HCT116 (cell line): ENCODE measurements at regions not wholly inside any gene's neighbourhood (a gene's known extent, or its start where the extent isn't known, plus 50 kb on each side); places are given as distances from the start of the nearest gene placed in this dataset.

Experiments
- ATAC-seq: fragments of 200-7000 bp; cut with Tn5 transposase; 2 replicates; pipeline ENCODE4 v1.9.1; 2020; ENCODE audit warnings: mild to moderate bottlenecking, moderate library complexity
- BruUV-seq: library from RNA; stranded (reverse); fragments of 400-500 nt; replicated peaks from 2 replicates; lab custom pipeline; 2021; lab: Mats Ljungman, UMichigan
- CTCF ChIA-PET: fragments of 300-600 bp; sonication (Branson Sonifier 250); formaldehyde crosslinking; loops from one replicate; lab custom pipeline; 2021; ENCODE audit warnings: antibody characterized with exemption; lab: Charles Lee
- POLR2A ChIA-PET: fragments of 300-600, 350-600 bp; sonication (Branson Sonifier 250); formaldehyde crosslinking; loops from one replicate; lab custom pipeline; 2021; ENCODE audit warnings: antibody characterized with exemption; lab: Charles Lee
- RAD21 ChIA-PET, 2 experiments: fragments of 300-600 bp; sonication (Branson Sonifier 250); formaldehyde crosslinking; loops; one replicate each; lab custom pipeline; 2023; ENCODE audit warnings: low total read pairs in 2 of 2; ENCODE audit not compliant: uncharacterized antibody in 2 of 2, unreplicated experiment in 2 of 2, low non-redundant PET in 1 of 2; lab: Charles Lee
- DNase-seq: peaks from one replicate; pipeline ENCODE4 v3.0.0-alpha.2; 2010; ENCODE audit warnings: low read depth, low spot score
- H2AFZ ChIP-seq: fragments of 200-600 bp; shearing (Covaris generic), sonication (generic); 2 replicates; pipeline ENCODE4 v1.6.1; 2017; ENCODE audit warnings: low read depth, mixed run types, mixed read lengths, antibody characterized with exemption, low read length; ENCODE audit not compliant: poor library complexity, severe bottlenecking
- H3K27ac ChIP-seq: 2 replicates; pipeline ENCODE4 v1.5.1; 2012; ENCODE audit warnings: low read depth, low read length
- H3K27me3 ChIP-seq: fragments of 200-600 bp; sonication (generic); 2 replicates; pipeline ENCODE4 v1.6.1; 2016; ENCODE audit warnings: mixed run types, low read length, mixed read lengths; ENCODE audit not compliant: insufficient read depth
- H3K36me3 ChIP-seq, 2 experiments: fragments of 200-500 bp in 1 of 2; fragments of 200-600 bp in 1 of 2; sonication (Bioruptor generic) in 1 of 2; sonication (generic) in 1 of 2; 2 replicates each; pipeline versions ENCODE4 v1.5.1 to v1.6.1; 2014 to 2016; ENCODE audit warnings: low read length in 2 of 2, inconsistent platforms in 1 of 2, mixed read lengths in 1 of 2, mixed run types in 1 of 2; ENCODE audit not compliant: insufficient read depth in 2 of 2, control insufficient read depth in 1 of 2
- H3K4me1 ChIP-seq, 2 experiments: fragments of 200-600 bp in 1 of 2; sonication (generic) in 1 of 2; 2 replicates each; pipeline versions ENCODE4 v1.5.1 to v1.6.1; 2012 to 2017; ENCODE audit warnings: low read length in 2 of 2, inconsistent platforms in 1 of 2, mild to moderate bottlenecking in 1 of 2, mixed read lengths in 1 of 2, mixed run types in 1 of 2, moderate library complexity in 1 of 2; ENCODE audit not compliant: insufficient read depth in 2 of 2, control insufficient read depth in 1 of 2
- H3K4me2 ChIP-seq: fragments of 200-600 bp; sonication (generic); 2 replicates; pipeline ENCODE4 v1.6.1; 2017; ENCODE audit warnings: mixed run types, low read length, mixed read lengths
- H3K4me3 ChIP-seq, 2 experiments: fragments of 200-600 bp in 1 of 2; sonication (generic) in 1 of 2; replicated peaks in 1 of 2; 2 replicates each; pipeline ENCODE4 v1.5.1; 2011 to 2016; ENCODE audit warnings: low read length in 2 of 2, control low read depth in 1 of 2, low read depth in 1 of 2, mild to moderate bottlenecking in 1 of 2, mixed read lengths in 1 of 2, mixed run types in 1 of 2
- H3K79me2 ChIP-seq: fragments of 200-600 bp; sonication (generic); 2 replicates; pipeline ENCODE4 v1.6.1; 2017; ENCODE audit warnings: mild to moderate bottlenecking, mixed run types, low read length, moderate library complexity, mixed read lengths; ENCODE audit not compliant: insufficient read depth
- H3K9ac ChIP-seq: fragments of 200-600 bp; sonication (generic); 2 replicates; pipeline ENCODE4 v1.6.1; 2016; ENCODE audit warnings: low read length, mixed read lengths
- H3K9me2 ChIP-seq: fragments of 200-600 bp; sonication (generic), shearing (Covaris generic); 2 replicates; pipeline ENCODE4 v1.6.1; 2017; ENCODE audit warnings: mixed run types, mild to moderate bottlenecking, moderate library complexity; ENCODE audit not compliant: insufficient read depth
- H3K9me3 ChIP-seq, 2 experiments: fragments of 200-500 bp in 1 of 2; fragments of 200-600 bp in 1 of 2; sonication (Bioruptor generic) in 1 of 2; sonication (generic) in 1 of 2; 2 replicates each; pipeline ENCODE4 v1.6.1; 2014 to 2017; ENCODE audit warnings: low read length in 2 of 2, mixed read lengths in 2 of 2, inconsistent platforms in 1 of 2, low read depth in 1 of 2, mild to moderate bottlenecking in 1 of 2, mixed run types in 1 of 2, moderate library complexity in 1 of 2; ENCODE audit not compliant: control insufficient read depth in 1 of 2, insufficient read depth in 1 of 2
- H4K20me1 ChIP-seq: fragments of 200-600 bp; sonication (generic), shearing (Covaris generic); 2 replicates; pipeline ENCODE4 v1.6.1; 2017; ENCODE audit warnings: mixed run types, mild to moderate bottlenecking, moderate library complexity; ENCODE audit not compliant: insufficient read depth
- CBX3 ChIP-seq: IDR thresholded peaks from 2 replicates; pipeline ENCODE4 v1.6.1; 2012; ENCODE audit warnings: low read depth
- CEBPB ChIP-seq: IDR thresholded peaks from 2 replicates; pipeline ENCODE4 v1.6.1; 2012; ENCODE audit warnings: low read depth
- EGR1 ChIP-seq: IDR thresholded peaks from 2 replicates; pipeline ENCODE4 v1.6.1; 2012; ENCODE audit warnings: low read depth
- ELF1 ChIP-seq: IDR thresholded peaks from 2 replicates; pipeline ENCODE4 v1.6.1; 2012; ENCODE audit warnings: low read depth, borderline replicate concordance
- POLR2A ChIP-seq: IDR thresholded peaks from 2 replicates; pipeline ENCODE4 v1.7.0; 2011; ENCODE audit warnings: borderline replicate concordance; ENCODE audit not compliant: insufficient read depth, insufficient read length; ENCODE audit errors: extremely low read depth
- POLR2AphosphoS5 ChIP-seq: IDR thresholded peaks from 2 replicates; pipeline ENCODE4 v1.6.1; 2011; ENCODE audit warnings: mild to moderate bottlenecking, low read depth, low read length, moderate library complexity
- RAD21 ChIP-seq: IDR thresholded peaks from 2 replicates; pipeline ENCODE4 v1.6.1; 2012; ENCODE audit warnings: low read depth, mild to moderate bottlenecking
- SIN3A ChIP-seq: IDR thresholded peaks from 2 replicates; pipeline ENCODE4 v1.6.1; 2012; ENCODE audit warnings: low read depth
- SRF ChIP-seq: IDR thresholded peaks from 2 replicates; pipeline ENCODE4 v1.6.1; 2012; ENCODE audit warnings: low read depth
- TCF7L2 ChIP-seq: IDR thresholded peaks from 2 replicates; pipeline ENCODE4 v1.7.0; 2011; ENCODE audit warnings: borderline replicate concordance, inconsistent platforms; ENCODE audit not compliant: insufficient read depth, insufficient read length; ENCODE audit errors: extremely low read depth
- YY1 ChIP-seq: IDR thresholded peaks from 2 replicates; pipeline ENCODE4 v1.6.1; 2011; ENCODE audit warnings: low read length, low read depth, moderate library complexity, mild to moderate bottlenecking; ENCODE audit not compliant: insufficient replicate concordance; ENCODE audit errors: extremely low read depth
- ZNF274 ChIP-seq: fragments of 200-500 bp; sonication (Bioruptor generic); IDR thresholded peaks from 2 replicates; pipeline ENCODE4 v1.6.1; 2014; ENCODE audit warnings: mild to moderate bottlenecking, low read depth, low read length, inconsistent platforms
- intact Hi-C: fragments of 100-400 bp; cut with micrococcal nuclease; formaldehyde crosslinking; loops from 2 replicates; pipeline ENCODE4 v1.10.0; 2022
- TF ChIP-seq, protein P1 (sequence below): IDR thresholded peaks from 2 replicates; pipeline ENCODE4 v1.6.1; 2012
- TF ChIP-seq, protein P2 (sequence below): IDR thresholded peaks from 2 replicates; pipeline ENCODE4 v1.6.1; 2012
- TF ChIP-seq, protein P3 (sequence below), 3 experiments: fragments of 200-600 bp in 1 of 3; sonication (generic) in 1 of 3; IDR thresholded peaks in 2 of 3; conservative IDR thresholded peaks in 1 of 3; 2 replicates each; pipeline ENCODE4 v1.5.1; 2012 to 2017; ENCODE audit warnings: low read depth in 2 of 3, low read length in 2 of 3, antibody characterized with exemption in 1 of 3, borderline replicate concordance in 1 of 3, control low read depth in 1 of 3, mild to moderate bottlenecking in 1 of 3, mixed read lengths in 1 of 3, mixed run types in 1 of 3, moderate library complexity in 1 of 3; ENCODE audit not compliant: insufficient read depth in 1 of 3
- TF ChIP-seq, protein P4 (sequence below): IDR thresholded peaks from 2 replicates; pipeline ENCODE4 v1.6.1; 2011; ENCODE audit warnings: mild to moderate bottlenecking, low read length, moderate library complexity; ENCODE audit not compliant: insufficient replicate concordance; ENCODE audit errors: extremely low read depth

DNA sequence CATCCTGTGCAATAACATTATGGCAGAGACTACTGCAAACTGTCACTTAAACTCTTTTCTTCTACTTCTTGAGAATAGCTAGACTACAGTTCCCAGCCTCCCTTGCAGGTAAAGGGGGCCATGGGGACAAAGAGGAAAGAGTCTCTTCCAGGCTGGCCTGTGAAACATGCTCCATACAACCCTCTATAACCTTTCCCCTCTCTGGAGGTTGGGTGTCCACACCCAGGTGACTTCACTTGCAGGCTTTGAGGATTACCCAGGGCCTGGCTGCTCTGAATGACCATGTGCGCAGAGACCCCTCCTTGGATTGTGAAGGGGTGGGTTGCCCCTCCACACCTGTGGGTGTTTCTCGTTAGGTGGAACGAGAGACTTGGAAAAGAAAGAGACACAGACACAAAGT lies 84.1 kb downstream of the SEC61G start:
- no peak for DNase-seq
- no peak overlapping the region for H3K4me3 ChIP-seq
- peaks cover 12% of the 10 kb centered on the region for H3K27me3 ChIP-seq
- no peak for ATAC-seq
- H3K4me1 ChIP-seq = no peaks in the 10 kb centered on the region
- CTCF ChIA-PET = no interaction called here
- H3K79me2 ChIP-seq = no peaks in the 10 kb centered on the region
- no peak overlapping the region for H2AFZ ChIP-seq
- POLR2A ChIA-PET = no interaction called here
- H3K4me2 ChIP-seq = no peak overlapping the region
- no peaks in the 10 kb centered on the region for H3K36me3 ChIP-seq
- intact Hi-C loops = no loop called here
- H3K27ac ChIP-seq = no peak overlapping the region
- BruUV-seq = no TSS peak
- no peak overlapping the region for H3K9ac ChIP-seq
- H4K20me1 ChIP-seq = no peaks in the 10 kb centered on the region
- no peaks in the 10 kb centered on the region for H3K9me3 ChIP-seq
- no peak for TF ChIP-seq RAD21
- no peak for TF ChIP-seq ZNF274
- RAD21 ChIA-PET = no interaction called here
- H3K9me2 ChIP-seq = no peaks in the 10 kb centered on the region

DNA sequence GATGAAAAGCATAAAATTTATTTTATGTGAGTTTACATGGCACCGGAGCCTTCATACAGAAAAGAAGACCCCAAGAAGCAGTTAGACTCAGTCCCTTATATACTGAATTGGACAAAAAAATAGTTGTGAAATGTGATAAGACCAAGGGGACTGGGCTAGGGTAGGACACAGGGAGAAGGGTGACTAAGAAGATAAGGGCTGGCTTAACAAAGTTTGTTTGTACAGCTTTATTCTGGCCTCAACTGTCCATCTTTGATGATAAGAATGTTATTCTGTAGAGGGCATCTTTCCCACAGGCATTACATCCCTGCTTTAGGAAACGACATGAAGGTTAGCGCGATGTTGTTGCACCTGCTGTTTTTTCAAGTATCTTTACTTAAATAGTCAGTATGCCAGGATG lies 86.5 kb downstream of the SEC61G start:
- ChIA-PET CTCF (no interaction called here), RAD21 (no interaction called here), POLR2A (no interaction called here)
- Histone ChIP-seq H3K4me2 (no peak overlapping the region), H3K4me3 (no peak overlapping the region), H3K79me2 (no peaks in the 10 kb centered on the region), H4K20me1 (no peaks in the 10 kb centered on the region), H3K36me3 (no peaks in the 10 kb centered on the region), H2AFZ (no peak overlapping the region), H3K9ac (no peak overlapping the region), H3K9me2 (no peaks in the 10 kb centered on the region), H3K27ac (no peak overlapping the region), H3K27me3 (peaks cover 12% of the 10 kb centered on the region), H3K9me3 (no peaks in the 10 kb centered on the region), H3K4me1 (no peaks in the 10 kb centered on the region)
- no peak for DNase-seq
- no TSS peak for BruUV-seq
- intact Hi-C loops = no loop called here
- ATAC-seq = no peak
- TF ChIP-seq TCF7L2 (no peak), YY1 (no peak), SIN3A (no peak), CEBPB (no peak), POLR2A (no peak), POLR2AphosphoS5 (no peak), EGR1 (no peak), CBX3 (no peak), SRF (no peak), ELF1 (no peak)
- TF ChIP-seq, protein P1, sequence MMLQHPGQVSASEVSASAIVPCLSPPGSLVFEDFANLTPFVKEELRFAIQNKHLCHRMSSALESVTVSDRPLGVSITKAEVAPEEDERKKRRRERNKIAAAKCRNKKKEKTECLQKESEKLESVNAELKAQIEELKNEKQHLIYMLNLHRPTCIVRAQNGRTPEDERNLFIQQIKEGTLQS = no peak
- TF ChIP-seq, protein P2, sequence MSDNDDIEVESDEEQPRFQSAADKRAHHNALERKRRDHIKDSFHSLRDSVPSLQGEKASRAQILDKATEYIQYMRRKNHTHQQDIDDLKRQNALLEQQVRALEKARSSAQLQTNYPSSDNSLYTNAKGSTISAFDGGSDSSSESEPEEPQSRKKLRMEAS = no peak
- TF ChIP-seq, protein P3, sequence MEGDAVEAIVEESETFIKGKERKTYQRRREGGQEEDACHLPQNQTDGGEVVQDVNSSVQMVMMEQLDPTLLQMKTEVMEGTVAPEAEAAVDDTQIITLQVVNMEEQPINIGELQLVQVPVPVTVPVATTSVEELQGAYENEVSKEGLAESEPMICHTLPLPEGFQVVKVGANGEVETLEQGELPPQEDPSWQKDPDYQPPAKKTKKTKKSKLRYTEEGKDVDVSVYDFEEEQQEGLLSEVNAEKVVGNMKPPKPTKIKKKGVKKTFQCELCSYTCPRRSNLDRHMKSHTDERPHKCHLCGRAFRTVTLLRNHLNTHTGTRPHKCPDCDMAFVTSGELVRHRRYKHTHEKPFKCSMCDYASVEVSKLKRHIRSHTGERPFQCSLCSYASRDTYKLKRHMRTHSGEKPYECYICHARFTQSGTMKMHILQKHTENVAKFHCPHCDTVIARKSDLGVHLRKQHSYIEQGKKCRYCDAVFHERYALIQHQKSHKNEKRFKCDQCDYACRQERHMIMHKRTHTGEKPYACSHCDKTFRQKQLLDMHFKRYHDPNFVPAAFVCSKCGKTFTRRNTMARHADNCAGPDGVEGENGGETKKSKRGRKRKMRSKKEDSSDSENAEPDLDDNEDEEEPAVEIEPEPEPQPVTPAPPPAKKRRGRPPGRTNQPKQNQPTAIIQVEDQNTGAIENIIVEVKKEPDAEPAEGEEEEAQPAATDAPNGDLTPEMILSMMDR (IDR thresholded peaks at IDR 0.05 in 2 of 3, conservative IDR thresholded peaks at IDR 0.05 in 1 of 3; ENCODE audit: borderline replicate concordance in 1 of 3, insufficient read depth in 1 of 3, low read depth in 2 of 3, low read length in 2 of 3) = no peak
- TF ChIP-seq, protein P4, sequence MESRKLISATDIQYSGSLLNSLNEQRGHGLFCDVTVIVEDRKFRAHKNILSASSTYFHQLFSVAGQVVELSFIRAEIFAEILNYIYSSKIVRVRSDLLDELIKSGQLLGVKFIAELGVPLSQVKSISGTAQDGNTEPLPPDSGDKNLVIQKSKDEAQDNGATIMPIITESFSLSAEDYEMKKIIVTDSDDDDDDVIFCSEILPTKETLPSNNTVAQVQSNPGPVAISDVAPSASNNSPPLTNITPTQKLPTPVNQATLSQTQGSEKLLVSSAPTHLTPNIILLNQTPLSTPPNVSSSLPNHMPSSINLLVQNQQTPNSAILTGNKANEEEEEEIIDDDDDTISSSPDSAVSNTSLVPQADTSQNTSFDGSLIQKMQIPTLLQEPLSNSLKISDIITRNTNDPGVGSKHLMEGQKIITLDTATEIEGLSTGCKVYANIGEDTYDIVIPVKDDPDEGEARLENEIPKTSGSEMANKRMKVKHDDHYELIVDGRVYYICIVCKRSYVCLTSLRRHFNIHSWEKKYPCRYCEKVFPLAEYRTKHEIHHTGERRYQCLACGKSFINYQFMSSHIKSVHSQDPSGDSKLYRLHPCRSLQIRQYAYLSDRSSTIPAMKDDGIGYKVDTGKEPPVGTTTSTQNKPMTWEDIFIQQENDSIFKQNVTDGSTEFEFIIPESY = no peak
